ENCODE measurements at regions not wholly inside any gene's neighbourhood (a gene's known extent, or its start where the extent isn't known, plus 50 kb on each side); places are given as distances from the start of the nearest gene placed in this dataset.

GRCh38 chr10:62919776-62920175 lies 103.6 kb upstream of the EGR2 start:
- DNase-seq: no peak

DNA sequence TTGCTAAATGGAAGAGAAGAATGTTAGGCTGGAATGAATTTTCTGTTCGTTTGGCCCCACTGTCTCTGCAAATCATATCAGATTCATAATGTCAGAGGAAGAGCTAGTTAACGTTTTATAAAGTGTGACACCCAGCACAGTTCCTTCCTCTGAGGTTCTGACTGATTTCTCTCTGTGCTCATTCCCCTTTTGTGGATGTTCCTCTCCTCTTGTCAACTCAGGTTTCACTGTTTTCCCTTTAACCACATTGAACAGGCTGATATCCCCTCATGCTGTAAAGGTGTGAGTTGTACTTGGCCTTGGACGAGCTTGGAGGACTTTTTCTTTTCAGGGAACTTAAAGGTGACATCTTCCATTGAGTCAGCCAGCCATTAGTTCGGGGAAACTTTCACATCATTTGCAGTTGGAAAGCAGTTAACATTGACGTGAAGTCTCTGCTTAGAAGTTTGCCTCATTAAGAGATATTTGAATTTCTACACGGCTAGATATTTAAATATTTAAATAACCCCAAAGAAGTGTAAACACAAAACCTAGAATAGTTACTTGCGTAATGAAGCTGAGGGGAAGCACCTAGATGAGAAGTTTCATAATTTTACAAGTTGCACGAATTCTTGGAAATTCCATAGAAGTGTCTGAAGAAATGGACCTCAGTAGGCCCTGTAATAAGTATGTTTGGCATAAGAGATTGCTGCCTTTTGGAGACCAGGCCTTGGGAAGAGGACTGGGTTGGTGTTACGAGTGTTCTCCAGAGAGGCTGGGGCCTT lies 101.5 kb upstream of the EGR2 start:
- DNase-seq: no peak

DNA sequence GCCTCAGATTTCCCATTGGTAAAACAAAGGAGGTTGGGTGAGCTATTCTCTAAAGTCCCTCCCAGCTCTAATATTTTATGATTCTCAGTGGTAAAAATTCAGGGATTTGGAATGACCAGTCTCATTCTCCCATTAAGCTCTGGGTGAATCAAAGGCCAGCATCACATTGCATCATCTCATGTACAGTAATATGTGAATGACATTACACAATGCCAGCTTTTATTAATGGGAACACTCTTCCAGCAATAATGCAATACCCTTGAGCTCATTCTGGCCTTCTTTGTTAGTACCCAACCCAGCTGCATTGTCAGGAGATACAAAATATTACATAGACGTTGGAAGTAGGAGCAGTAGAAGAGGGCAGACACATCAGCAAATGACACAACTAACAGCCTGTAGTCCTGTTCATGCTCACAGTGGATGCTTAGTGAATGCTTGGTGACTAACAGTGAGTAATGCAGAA lies 100.0 kb upstream of the EGR2 start:
- DNase-seq: no peak

DNA sequence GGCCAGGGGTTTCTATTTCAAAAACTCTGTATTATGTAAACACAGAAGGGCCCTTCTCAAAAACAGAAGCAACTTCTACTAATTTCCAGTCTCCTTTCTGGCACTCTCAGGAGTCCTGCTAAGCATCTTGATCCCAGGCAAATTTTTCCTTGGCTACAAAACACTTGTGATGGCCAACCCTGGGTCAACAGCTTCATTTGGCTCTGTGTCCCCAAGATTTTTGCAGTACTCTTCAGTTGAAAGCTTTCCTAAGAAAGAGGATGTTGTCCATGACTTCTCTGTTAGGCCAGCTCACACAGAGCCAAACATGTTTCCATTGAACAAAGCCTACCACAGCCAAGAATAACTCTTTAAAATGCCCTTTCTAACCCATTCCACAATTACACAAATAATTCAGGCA lies 99.0 kb upstream of the EGR2 start:
- no peak for DNase-seq

DNA sequence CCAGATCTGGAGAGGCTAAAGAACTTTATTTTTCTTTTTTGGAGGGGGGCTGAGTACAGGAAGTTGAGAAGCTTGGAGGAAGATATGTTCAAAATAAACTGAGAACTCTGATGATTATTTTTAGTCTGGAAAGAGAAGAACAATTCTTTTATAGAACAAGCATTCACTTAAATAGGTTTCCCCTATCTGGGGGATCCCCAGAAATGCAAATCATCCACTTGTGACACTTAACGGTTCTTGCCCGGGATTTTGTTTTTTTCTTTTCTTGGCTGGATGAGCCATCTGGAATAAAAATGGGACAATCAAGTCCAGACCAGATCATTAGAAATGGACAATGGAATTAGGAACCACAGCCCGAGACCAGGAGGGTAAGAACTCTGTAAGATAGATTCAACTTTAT lies 95.9 kb upstream of the EGR2 start:
- DNase-seq: no peak

DNA sequence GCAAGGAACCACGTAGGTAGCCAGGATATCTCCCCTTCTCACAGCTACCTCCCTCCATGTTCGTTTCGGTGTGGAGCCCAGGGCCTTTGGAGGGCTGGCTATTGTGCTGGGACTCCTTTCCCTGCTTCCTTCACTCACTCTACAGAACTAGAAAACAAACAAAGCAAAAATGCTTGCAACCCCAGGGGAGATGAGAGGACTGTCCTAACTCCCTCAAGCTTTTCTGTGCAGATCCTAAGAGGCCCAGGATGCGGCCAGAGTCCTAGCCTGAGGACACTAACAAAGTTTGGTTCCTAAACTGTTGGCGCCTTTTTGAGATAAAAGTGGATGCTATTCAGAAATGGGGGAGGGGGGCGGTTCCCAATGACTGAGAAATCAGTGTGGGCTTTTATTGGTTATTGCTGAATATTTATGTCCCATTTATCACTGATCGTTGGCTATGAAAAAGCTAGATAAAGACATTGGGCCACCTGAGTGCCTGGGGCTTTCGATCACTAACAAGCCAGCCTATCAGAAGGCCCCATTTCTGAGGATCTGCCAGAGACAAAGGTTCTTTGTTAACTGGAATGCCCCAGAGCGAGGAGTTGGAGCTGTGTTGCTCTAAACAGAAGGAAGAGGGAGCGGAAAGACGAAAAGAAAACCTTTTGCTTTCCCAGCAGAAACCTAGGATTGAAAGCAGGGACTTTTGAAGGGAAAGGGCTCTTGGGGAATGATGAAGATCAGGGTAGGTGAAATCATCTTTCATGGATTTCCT lies 95.2 kb upstream of the EGR2 start:
- no peak for DNase-seq

DNA sequence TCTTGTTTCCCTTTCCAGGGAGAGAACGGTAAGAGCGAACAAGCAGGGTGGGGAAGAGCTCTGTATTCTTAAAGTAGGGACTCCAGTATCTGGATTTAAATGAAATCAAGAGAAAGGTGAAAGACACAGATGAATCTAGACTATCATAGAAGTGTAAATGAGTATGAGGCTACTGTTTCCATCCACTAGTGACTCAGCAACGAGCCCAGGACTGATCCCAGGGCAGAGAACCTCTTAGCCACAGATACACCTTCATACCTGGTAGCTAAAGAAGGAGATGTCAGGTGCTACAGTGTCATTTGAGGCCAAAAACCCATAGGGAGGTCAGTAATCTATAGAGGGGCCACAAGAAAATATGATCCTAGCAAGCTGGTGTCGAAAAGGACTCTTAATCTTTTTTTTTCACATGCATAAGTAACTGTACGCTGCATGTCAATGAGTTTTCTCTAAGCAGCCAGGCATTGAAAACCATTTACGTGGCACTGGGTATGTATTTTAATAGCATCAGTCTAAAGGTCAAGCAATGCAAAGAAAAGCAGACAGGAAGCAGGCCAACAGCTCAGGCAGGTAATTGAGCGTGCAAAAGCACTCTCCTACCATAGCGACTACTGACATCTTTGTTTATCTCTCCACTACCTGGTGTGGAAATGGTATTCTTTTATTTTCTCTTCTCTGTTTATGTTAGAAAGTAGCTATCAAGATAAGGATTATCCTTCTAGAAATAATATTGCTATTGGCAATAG lies 91.5 kb upstream of the EGR2 start:
- DNase-seq: peak; percentile 2

DNA sequence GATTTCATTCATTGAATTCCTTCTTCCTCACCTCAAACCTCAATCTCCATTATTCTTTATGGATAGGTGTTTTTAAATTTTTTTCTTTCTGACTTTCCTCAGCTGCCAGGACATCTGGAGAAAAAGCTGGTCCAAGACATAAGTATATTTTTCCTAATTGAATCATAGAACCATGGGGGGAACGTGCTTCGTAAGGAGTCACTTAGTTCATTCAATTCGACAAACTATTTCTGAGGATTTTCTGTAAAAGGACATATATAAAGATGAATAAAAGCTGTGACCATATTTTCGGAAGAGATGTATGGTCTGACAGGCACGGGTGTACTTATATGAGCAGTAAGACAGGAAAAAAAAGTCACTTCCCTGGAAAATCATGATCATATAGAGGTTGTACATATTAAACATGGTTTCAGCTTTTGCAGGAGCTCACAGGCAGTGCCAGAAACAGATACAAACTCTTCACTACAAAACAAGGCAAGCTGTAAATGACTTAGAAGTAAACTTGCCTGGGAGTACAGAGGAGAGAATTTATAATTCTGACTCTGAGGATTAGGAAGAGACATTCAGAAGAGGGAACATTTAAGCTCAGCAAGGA lies 88.2 kb upstream of the EGR2 start:
- no peak for DNase-seq

- no peak for DNase-seq
Measured at GRCh38 chr10:62903828-62904227, 87.7 kb upstream of the EGR2 start.

DNA sequence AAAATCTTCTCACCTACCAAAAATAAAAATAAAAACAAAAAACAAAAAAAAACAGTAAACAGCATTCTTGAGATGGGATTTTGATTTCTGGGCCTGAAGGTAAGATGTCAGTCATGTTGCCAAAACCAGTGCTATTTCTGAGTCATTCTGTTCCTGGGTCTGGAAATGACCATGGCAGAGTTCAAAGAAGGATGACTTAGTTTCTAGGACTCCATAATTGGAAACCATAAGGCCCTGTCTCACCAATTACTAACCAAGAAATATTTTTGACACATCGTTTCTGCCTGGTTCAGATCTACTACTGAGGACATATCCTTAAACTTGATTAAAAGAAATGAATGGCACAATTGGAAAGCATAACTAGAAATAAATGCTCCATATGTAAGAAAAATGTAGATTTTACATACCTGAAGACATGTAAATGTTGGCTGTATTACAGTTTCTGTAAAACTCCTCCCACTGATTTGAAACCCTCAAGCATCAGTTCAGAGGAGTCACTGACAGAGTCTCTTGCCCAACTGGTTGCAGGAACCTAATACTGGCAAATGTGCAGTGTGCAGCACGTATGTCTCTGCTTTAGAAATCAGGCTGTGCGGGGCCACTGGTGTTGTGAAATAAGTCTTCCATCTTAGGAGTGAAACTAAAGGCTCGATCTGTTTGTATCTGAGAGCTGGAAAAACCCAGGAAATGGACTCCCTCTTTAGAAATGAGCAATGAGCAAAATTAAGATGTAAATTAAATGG lies 84.8 kb upstream of the EGR2 start:
- DNase-seq: no peak

- DNase-seq: no peak
Measured at GRCh38 chr10:62899311-62899710, 83.1 kb upstream of the EGR2 start.

GRCh38 chr10:62895063-62895462 lies 78.9 kb upstream of the EGR2 start:
- DNase-seq: no peak

GRCh38 chr10:62894156-62894555 lies 78.0 kb upstream of the EGR2 start:
- no peak for DNase-seq

DNA sequence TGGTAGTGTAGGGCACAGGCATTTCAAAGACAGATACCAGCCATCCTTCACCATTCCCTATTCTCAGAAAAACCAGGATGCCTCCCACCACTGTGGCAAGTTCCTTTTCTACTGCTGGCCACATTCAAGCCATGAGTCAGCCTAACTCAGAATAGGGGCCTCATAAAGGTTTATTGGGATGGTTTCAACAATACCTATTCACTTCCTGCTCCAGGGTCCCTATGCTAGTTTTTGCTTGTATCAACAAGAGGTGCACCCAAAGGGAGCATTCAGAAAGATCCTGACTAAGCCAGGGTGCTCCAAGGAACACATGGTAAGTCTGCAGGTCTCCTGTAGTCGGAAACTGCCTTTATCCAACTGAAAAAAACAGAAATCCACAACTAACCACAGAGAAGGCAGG lies 76.9 kb upstream of the EGR2 start:
- no peak for DNase-seq

GRCh38 chr10:62890395-62890794 lies 74.2 kb upstream of the EGR2 start:
- DNase-seq: no peak

- DNase-seq: no peak
Measured at GRCh38 chr10:62887642-62888041, 71.5 kb upstream of the EGR2 start.

GRCh38 chr10:62885684-62886461 lies 69.7 kb upstream of the EGR2 start:
- no peak for DNase-seq

DNA sequence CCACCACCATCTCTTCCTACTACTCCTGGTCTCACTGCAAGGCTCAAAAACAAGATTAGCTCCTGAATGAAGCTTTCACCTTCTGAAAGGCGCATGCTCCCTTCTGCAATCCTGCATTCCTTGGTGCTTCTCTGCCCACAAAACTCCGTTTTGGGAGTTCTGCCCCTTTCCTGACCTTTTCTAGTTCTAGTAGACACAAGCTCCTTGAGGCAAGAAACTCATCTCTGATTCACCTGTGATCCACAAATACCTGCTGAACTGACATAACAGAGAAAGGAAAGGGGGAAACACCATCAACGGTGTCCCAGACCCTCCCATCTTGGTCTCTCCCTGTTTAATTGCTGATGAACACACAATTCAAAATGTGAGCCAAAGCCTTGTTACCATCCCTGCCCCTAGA lies 64.0 kb upstream of the EGR2 start:
- DNase-seq: no peak

- no peak for DNase-seq
Measured at GRCh38 chr10:62873866-62874265, 57.7 kb upstream of the EGR2 start.

DNA sequence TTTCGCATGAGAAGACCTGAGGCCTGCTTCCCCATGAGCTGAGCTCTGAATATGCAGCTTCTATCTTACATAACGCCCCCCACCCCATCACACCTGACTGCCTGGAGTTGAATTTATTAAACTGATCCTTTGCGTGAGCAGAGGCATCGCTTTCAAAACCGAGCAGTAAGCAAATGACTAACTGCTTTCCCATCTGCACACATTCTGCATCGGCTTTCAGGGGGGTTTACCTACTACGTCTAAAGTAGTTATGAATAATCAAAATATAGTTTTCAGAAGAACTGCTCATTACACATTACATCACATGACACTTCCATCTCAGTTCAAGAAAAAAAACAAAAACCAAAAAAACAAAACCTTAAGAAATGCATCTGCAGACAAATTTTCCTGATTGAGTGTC lies 54.7 kb upstream of the EGR2 start:
- DNase-seq: no peak

DNA sequence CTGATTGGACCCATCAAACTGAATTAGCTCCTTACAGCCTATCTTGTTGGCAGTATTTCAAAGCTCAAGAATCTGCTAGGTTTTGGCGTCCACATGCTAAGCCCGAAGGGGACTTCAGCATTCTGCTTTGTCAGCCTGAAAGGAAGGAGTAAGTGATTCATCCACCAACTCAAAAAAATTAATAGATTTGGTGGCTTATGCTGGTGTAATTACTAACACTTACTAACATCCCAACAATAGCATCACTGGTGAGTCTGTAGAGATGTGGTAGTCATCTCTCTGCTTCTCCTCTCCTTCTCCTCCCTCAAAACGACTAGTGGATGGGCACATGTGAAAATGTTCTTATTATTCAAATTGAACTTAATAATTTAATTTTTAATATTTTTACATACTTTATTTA lies 53.8 kb upstream of the EGR2 start:
- DNase-seq: no peak

DNA sequence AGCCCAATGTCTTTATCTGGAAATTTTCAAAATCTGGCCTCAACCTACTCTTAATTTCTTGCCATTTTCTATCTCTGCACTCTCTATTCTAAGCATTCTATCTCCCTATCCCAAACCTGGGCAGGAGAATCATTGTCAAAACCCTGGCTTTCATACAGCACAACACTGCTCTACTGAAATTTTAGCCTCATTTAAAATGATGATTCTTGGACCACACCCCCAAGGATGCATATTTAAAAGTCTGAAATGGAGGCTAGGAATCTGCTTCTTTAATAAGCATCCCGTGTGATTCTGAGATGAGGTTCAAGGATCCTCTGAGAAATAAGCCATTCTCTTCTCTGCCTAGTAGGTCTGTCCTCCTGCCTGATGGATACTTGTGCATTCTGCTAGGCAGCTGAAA lies 50.8 kb upstream of the EGR2 start:
- DNase-seq: no peak
